AG09319 (cell line): ENCODE measurements at regions not wholly inside any gene's neighbourhood (a gene's known extent, or its start where the extent isn't known, plus 50 kb on each side); places are given as distances from the start of the nearest gene placed in this dataset.

Experiments
- DNase-seq: peaks from one replicate; pipeline ENCODE4 v3.0.0-alpha.2; 2010; ENCODE audit warnings: low read depth; ENCODE audit errors: extremely low read depth
- TF ChIP-seq, protein P1 (sequence below): IDR thresholded peaks from 2 replicates; pipeline ENCODE4 v1.5.1; 2011; ENCODE audit warnings: low read depth, mild to moderate bottlenecking, inconsistent platforms, low read length, moderate library complexity

GRCh38 chr7:22895828-22896165 is 73.1 kb upstream of the TOMM7 start:
- TF ChIP-seq, protein P1, sequence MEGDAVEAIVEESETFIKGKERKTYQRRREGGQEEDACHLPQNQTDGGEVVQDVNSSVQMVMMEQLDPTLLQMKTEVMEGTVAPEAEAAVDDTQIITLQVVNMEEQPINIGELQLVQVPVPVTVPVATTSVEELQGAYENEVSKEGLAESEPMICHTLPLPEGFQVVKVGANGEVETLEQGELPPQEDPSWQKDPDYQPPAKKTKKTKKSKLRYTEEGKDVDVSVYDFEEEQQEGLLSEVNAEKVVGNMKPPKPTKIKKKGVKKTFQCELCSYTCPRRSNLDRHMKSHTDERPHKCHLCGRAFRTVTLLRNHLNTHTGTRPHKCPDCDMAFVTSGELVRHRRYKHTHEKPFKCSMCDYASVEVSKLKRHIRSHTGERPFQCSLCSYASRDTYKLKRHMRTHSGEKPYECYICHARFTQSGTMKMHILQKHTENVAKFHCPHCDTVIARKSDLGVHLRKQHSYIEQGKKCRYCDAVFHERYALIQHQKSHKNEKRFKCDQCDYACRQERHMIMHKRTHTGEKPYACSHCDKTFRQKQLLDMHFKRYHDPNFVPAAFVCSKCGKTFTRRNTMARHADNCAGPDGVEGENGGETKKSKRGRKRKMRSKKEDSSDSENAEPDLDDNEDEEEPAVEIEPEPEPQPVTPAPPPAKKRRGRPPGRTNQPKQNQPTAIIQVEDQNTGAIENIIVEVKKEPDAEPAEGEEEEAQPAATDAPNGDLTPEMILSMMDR: no peak
- DNase-seq: no peak

DNA sequence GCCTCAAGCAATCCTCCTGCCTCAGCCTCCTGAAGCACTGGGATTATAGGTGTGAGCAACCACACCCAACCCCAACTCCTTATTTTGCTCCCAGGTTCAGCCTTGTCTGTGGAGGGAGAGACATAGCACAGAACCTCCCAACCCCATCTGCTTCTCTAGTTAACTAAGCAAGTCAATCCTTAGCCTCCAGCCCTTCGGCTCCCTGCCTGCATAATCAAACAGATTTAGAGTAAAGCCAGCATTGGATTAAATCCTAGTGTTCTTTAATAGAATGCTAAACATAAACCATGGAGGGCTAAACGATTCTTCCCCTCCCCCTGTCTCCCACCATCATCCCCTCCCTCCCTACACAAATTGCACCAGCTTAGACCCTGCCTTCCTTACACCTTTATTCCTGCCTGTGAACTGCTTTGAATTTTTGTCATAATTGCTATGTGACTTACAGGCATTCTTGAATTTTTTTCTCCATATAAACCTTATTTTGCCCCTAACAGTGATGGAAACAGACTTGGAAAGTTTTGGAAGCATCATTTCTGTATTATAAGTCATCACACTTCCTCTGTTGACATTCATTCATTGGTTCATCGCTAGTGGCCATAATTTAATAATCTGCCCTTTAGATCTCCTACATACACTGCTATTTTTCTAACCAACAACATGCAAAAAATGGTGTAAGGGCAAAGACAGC is 72.6 kb upstream of the TOMM7 start:
- TF ChIP-seq, protein P1: no peak
- DNase-seq: no peak

GRCh38 chr7:22894546-22894945 is 71.9 kb upstream of the TOMM7 start:
- DNase-seq: no peak

GRCh38 chr7:22890773-22891172 is 68.1 kb upstream of the TOMM7 start:
- DNase-seq: no peak
- TF ChIP-seq, protein P1: no peak

More at GRCh38 chr7:22894546-22894945, 71.9 kb upstream of the TOMM7 start:
- TF ChIP-seq, protein P1: no peak

GRCh38 chr7:22885797-22886261 is 63.2 kb upstream of the TOMM7 start:
- TF ChIP-seq, protein P1: no peak
- DNase-seq: no peak

DNA sequence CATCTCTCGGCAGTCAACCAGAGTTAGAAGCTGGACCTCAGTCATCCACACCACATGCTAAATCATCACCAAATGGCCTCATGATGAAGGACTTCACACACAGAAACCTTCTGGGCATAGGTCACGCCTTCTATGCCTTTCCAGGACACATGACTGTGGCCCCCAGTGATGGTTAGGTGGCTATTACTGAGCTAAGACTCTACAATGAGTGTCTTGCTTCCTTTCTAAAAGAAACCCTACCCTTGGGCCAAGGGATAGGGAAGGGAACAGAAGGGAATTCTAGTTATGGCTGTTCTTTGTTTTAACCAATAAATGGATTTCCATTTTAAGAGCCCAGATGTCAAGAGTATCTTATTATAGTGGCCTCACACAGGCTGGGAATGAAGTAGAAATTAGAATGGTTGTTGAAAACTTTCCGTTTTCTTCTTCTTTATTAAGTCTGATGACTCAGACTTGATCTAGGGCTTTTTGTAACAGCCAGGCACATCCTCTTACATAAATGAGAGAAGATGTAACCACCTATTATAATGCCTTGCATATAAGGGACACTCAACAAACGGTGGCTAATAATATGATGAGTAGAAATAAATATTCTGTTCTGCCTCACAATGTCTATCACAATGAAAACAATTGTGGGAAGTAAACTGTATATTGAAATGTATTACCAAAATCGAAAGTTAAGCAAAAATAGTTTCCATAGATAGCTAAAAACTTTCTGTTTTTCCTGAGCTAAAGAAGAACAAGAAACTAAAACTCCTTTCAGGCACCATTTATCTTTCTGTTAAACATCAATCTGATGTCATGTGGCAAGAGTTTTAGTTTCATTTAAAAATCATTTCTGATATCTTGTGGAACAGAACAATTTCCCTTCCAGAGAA is 62.5 kb upstream of the TOMM7 start:
- no peak for DNase-seq
- TF ChIP-seq, protein P1: no peak

DNA sequence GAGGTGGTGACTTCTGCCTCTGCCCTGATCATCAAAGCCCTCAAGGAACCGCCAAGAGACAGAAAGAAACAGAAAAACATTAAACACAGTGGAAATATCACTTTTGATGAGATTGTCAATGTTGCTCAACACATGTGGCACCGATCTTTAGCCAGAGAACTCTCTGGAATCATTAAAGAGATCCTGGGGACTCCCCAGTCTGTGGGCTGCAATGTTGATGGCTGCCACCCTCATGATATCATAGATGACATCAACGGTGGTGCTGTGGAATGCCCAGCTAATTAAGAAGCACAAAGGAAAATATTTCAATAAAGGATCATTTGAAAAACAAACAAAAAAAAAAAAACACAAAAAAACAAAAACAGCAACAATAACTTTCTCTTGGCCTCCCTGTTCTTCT is 59.5 kb upstream of the TOMM7 start:
- DNase-seq: no peak
- TF ChIP-seq, protein P1: no peak
